Suppressor macrophage (primary cell): ENCODE measurements at regions not wholly inside any gene's neighbourhood (a gene's known extent, or its start where the extent isn't known, plus 50 kb on each side); places are given as distances from the start of the nearest gene placed in this dataset.

ENCODE experiments used
- DNase-seq, 4 experiments: peaks; one replicate each; pipeline ENCODE4 v3.0.0-alpha.2; 2020 to 2022

DNA sequence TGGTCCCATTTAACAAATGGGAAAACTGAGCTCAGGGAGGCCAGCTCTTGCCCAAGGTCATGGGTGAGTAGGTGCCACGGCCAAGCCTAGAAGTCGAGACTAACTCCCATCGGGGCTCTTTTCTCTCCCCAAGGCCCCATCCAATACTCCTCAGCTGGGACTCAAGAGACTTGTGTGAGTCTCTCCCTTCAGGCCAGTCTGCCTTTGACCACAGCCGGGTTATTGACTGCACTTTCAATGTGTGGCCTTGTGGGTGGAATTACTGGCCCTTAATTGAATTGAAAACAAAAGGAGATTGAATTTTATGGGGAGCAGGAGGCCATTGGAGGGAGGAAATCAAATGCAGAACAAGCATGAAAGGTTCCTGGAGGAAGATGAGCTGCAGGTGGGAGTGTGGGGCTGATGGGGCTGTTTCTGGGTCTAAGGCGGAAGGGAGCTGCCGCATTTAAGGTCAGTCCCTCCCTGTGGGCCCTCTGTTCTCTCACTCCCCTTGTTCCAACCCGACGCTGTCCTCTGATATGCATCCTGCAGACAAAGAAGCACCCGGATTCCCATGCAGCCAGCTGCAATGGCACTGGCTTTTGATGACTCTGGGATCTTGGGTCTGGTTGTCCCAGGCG is 552.8 kb downstream of the MIAT start:
- no peak for DNase-seq

DNA sequence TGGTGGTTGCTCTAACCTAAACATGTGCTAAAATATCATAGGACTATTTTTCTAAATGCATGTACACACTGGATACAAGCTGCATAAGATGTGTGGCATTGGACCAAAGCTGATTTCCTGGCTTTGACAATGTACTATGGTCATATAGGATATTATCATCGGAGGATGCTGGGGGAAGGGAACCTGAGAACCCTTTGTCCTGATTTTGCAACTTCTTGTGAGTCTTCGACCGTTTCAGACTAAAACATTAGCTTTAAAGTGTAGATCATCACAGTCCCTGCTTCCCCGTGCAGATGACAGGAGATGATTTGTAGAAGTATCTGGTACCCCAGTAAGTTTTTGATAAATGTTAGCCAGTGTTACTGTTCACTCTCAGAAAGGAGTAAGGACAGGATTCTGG is 554.7 kb downstream of the MIAT start:
- peak in 2 of 4 experiments; percentile 23 to 31 for DNase-seq

GRCh38 chr22:27212617-27213177 is 555.3 kb downstream of the MIAT start:
- DNase-seq, result peak; percentile 89 to 95 (median 92)

GRCh38 chr22:27213294-27213693 is 555.9 kb downstream of the MIAT start:
- DNase-seq, result no peak

GRCh38 chr22:27213766-27214581 is 556.6 kb downstream of the MIAT start:
- no peak for DNase-seq

GRCh38 chr22:27214691-27215090 is 557.3 kb downstream of the MIAT start:
- DNase-seq, result no peak

- DNase-seq, result no peak
Measured at GRCh38 chr22:27215871-27216270, 558.5 kb downstream of the MIAT start.

GRCh38 chr22:27216444-27216843 is 559.1 kb downstream of the MIAT start:
- no peak for DNase-seq

DNA sequence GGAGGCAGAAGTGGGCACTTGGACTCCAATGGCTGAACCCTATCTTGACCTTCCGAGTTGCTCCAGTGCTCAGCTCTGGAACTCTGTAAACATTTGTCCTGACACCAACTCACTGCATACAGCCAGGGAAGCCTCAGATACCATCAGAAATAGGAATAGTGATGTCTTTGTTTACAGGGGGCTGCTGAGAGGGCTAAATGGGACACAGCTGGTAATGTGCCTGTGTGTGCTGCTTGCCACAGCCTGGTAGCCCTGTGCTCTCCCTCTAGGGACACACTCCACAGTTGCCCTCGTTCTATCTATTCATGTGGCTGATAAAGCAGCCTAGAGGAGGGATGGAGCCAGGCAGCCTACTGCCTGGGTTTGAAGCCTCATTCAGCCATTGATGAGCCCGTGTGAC is 559.8 kb downstream of the MIAT start:
- no peak for DNase-seq

DNA sequence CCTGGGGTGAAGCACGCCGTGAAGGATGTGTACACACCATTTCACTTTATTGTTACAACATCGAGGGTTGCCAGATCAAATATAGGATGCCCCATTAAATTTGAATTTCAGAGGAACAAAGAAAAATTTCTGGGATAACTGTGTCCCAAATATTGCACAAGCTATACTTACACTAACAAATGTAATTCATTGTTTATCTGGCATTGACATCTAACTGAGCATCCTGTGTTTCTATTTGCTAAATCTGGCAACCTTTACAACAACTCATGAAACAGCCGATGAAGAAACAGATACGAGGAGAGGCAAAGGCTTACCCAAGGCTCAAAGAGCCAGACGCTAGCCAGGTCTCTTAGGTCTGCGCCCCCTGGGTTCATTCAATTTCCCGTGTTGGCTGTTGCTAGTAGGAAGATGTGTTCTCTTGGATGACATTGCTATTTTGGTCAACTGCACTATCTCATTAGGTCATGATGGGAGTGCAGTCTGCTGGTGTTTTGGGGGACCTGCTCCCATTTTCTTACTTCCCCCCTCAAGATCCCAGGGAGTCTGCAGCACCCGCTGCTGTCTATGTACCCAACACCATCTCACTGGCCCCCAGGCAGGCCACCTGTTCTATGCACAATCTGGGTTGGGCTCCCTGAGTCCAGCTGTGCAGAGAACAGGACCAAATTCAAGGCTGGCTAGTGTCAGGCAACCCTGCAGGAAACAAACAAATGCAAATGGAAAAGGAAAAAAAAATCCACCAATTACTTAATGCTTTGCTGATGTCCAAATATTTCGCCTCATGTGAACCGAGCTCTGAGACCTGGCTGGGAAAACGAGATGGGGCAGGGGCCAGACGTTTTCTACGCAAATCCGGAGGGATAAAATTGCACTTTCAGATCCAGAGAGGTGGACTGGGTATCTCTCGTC is 560.9 kb downstream of the MIAT start:
- no peak for DNase-seq

GRCh38 chr22:27219036-27219435 is 561.6 kb downstream of the MIAT start:
- no peak for DNase-seq

GRCh38 chr22:27220339-27220738 is 563.0 kb downstream of the MIAT start:
- DNase-seq, result peak; percentile 3 to 35 (median 26)

DNA sequence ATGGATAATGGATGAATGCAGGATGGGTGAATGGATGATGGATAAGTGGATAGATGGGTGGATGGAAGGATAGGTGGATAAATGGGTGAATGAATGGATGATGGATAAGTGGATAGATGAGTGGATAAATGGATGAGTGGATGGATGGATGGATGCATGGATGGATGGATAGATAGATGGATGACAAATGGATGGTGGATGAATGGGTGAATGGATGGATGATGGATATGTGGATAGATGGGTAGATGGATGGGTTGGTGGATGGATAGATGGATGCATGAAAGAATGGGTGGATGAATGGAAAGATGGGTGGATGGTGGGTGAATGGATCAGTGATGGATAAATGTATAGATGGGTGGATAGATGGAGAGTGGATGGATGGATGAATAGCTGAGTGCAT is 564.8 kb downstream of the MIAT start:
- DNase-seq, result no peak

GRCh38 chr22:27223317-27224177 is 566.2 kb downstream of the MIAT start:
- peak; percentile 5 to 29 (median 14) for DNase-seq

GRCh38 chr22:27224485-27225374 is 567.3 kb downstream of the MIAT start:
- no peak for DNase-seq

- DNase-seq, result no peak
Measured at GRCh38 chr22:27226666-27227065, 569.3 kb downstream of the MIAT start.

DNA sequence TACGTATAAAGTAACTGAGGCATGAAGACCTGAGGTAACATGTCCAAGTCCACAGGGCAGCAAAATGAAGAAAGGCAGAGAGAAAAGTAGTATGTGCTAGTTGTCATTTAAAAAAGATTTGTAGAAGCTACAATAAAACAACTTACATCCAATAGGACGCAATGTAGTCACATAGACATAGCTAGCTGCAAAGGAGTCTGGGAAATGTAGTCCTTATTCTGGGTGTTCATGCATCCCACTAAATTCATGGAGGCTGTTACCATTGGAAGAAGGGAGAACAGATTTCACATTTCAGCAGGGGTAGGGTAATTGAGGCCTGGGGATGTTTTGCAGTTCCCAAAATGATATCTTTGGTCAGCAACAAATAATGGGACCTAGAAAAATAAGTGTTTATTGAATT is 571.4 kb downstream of the MIAT start:
- no peak for DNase-seq

DNA sequence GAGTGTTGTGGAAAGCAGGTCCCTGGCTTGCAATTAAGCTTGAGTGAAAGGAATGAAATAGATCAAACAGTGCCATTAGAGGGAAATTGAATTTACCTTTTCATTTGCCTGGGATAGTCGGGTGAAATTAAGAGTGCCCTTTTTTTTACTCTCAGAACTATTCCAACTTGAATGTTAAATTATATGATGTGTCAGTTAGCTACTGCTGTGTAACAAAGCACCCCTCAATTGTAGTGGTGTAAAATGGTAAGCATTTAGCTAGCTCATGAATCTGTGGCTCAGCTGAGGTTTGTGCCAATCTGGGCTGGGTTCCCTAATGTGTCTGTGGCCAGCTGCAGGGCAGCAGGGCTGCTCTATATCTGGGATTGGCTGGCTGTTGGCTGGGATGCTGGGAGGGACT is 571.4 kb downstream of the MN1 start:
- DNase-seq, result no peak

DNA sequence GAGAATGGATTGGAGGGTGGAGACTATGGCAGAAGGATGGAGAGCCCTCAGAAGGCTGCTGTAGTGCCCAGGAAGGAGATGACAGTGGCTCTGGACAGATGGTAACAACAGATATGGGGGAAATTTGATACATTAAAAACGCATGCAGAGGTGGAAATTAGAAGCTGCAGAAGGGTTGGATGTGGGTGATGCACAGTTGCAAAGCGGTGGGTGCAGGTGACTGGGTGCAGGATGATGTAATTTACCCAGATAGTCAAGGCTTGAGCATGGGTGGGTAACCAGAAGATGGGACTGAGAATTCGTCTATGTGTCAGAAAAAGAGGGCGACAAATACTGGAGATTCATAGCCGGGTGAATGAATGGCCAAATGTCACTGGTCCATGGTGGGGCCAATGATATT is 570.3 kb downstream of the MN1 start:
- no peak for DNase-seq

DNA sequence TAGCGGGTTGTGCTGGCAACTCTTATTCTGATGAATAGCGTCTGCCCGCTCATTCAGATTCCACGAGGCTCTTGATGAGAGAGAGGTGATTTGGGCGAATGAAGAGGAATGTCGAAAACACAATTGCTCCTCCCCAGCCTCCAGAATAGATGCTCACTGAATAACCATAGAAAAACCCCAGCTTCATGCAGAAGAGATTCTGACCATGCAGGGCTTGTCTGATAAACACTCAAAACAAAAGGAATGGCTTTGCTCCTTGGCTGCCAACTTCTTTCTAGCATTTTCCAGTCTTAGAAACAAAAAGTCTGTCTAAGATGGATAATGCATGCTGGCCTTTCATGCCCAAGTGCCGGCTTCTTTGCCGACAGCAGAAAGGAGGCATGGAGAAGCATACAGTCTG is 569.5 kb downstream of the MN1 start:
- DNase-seq, result no peak
